Left ventricle myocardium inferior (tissue), 1 donor: ENCODE measurements at regions not wholly inside any gene's neighbourhood (a gene's known extent, or its start where the extent isn't known, plus 50 kb on each side); places are given as distances from the start of the nearest gene placed in this dataset.

Experiments
- DNase-seq: peaks from one replicate; pipeline ENCODE4 v3.0.0-alpha.2; 2020
- H3K27ac ChIP-seq: fragments of 200-600 bp; replicated peaks from 2 replicates; pipeline ENCODE4 v1.8.0; 2021
- H3K27me3 ChIP-seq: fragments of 200-600 bp; 2 replicates; pipeline ENCODE4 v1.8.0; 2021; ENCODE audit warnings: low read depth
- H3K36me3 ChIP-seq: fragments of 200-600 bp; 2 replicates; pipeline ENCODE4 v1.8.0; 2021
- H3K4me1 ChIP-seq: fragments of 200-600 bp; 2 replicates; pipeline ENCODE4 v1.8.0; 2021
- H3K4me3 ChIP-seq: fragments of 200-600 bp; 2 replicates; pipeline ENCODE4 v1.8.0; 2021; ENCODE audit warnings: mild to moderate bottlenecking, moderate library complexity
- H3K9me3 ChIP-seq: fragments of 200-600 bp; replicated peaks from 2 replicates; pipeline ENCODE4 v1.8.0; 2021
- CTCF ChIP-seq: fragments of 200-600 bp; IDR thresholded peaks from 2 replicates; pipeline ENCODE4 v1.8.0; 2021; ENCODE audit warnings: antibody characterized with exemption, mild to moderate bottlenecking, borderline replicate concordance
- intact Hi-C: fragments of 100-400 bp; cut with micrococcal nuclease; formaldehyde crosslinking; loops from one replicate; pipeline ENCODE4 v1.11.0; 2022
- donor health status: DM: no; HTN: yes; CAD: no; lungs with severe emphysema.

DNA sequence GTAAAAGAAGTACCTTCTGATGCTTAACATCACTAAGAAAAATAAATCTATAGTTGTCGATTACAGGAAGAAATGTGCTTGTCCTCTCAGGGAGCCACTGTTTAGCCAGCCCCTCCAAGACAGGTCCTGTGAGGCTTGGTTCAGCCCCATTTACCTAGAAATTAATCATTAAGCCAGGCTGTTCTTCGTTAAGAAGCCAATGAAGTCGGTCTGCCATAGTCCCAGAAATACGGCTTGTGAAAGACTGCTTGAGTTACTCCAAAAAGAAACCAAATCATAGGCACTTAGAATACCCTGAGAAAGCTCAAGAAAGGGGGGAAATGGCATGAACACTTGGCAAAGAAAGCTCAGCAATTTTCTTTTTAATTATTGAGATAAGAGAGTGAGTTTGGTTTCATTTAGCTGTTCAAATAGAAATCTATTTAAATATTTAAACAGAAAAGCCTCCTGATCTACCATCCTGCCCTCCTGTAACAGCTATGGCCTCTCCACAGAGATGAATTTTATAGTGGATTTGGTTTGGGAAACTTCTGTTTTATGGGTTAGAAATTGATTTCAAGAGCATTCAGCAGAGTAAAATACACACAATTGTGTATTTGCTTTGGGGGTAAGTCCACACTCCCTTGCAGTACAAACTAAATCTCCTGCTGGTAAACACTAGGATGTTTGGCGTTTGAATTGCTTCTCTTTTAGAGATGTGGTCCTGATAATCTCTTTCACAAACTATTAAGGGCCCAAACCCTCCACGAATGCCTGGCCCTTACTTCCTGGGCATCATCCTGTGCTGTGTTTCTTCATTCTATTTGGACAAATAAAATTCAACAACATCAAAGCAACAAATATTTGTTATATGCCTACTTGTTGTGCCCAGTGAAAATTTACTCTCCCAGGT lies 234.4 kb downstream of the SEC23A start:
- peaks cover 3% of the 10 kb centered on the region for H3K9me3 ChIP-seq
- DNase-seq, result no peak
- H3K27ac ChIP-seq, result no peak overlapping the region
- no peaks in the 10 kb centered on the region for H3K36me3 ChIP-seq
- intact Hi-C loops, result loop anchor here (10.0 kb wide), 1 partner anchor 144 kb away; no protein-coding TSS in a partner anchor
- no peaks in the 10 kb centered on the region for H3K27me3 ChIP-seq
- peaks cover 18% of the 10 kb centered on the region for H3K4me1 ChIP-seq
- H3K4me3 ChIP-seq, result no peak overlapping the region
- TF ChIP-seq CTCF, result no peak

GRCh38 chr14:38867561-38868150 lies 235.4 kb downstream of the SEC23A start:
- Histone ChIP-seq H3K36me3 (no peaks in the 10 kb centered on the region), H3K4me3 (no peak overlapping the region), H3K9me3 (peaks cover 13% of the 10 kb centered on the region), H3K27me3 (no peaks in the 10 kb centered on the region), H3K27ac (no peak overlapping the region), H3K4me1 (peaks cover 18% of the 10 kb centered on the region)
- DNase-seq, result peak; percentile 41
- TF ChIP-seq CTCF, result peak; percentile 83
- intact Hi-C loops, result loop anchor here (10.0 kb wide), 1 partner anchor 143 kb away; no protein-coding TSS in a partner anchor

GRCh38 chr14:38866461-38866860 lies 236.6 kb downstream of the SEC23A start:
- H3K36me3 ChIP-seq, result no peaks in the 10 kb centered on the region
- H3K27me3 ChIP-seq, result no peaks in the 10 kb centered on the region
- H3K4me3 ChIP-seq, result no peak overlapping the region
- peaks cover 18% of the 10 kb centered on the region for H3K4me1 ChIP-seq
- H3K9me3 ChIP-seq, result peaks cover 17% of the 10 kb centered on the region
- DNase-seq, result no peak
- H3K27ac ChIP-seq, result no peak overlapping the region
- no peak for TF ChIP-seq CTCF
- intact Hi-C loops, result loop anchor here (10.0 kb wide), 1 partner anchor 142 kb away; no protein-coding TSS in a partner anchor

DNA sequence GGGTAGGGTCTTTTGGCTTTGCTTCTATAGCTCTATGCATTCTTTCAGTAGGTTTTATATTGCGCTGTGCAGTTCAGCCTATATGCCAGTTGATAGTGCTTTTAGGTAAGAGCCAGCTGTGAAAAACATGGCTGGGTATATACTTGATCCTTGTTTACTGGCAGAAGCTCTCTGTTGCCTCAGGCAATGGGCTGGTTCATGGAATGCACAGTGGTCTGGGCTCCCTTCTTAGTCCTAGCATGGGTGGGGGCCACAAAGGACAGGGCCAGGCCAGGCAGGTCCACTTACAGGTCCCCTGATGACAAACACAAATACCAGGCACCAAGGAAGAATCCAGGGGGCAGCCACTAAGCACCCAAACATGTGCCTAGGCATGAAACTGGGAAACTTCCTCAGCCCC lies 240.7 kb downstream of the SEC23A start:
- peaks cover 23% of the 10 kb centered on the region for H3K9me3 ChIP-seq
- intact Hi-C loops, result loop anchor here (10.0 kb wide), 1 partner anchor 138 kb away; no protein-coding TSS in a partner anchor
- no peak for TF ChIP-seq CTCF
- H3K4me1 ChIP-seq, result peaks cover 14% of the 10 kb centered on the region
- H3K27me3 ChIP-seq, result no peaks in the 10 kb centered on the region
- no peaks in the 10 kb centered on the region for H3K36me3 ChIP-seq
- H3K4me3 ChIP-seq, result no peak overlapping the region
- no peak for DNase-seq
- H3K27ac ChIP-seq, result no peak overlapping the region

DNA sequence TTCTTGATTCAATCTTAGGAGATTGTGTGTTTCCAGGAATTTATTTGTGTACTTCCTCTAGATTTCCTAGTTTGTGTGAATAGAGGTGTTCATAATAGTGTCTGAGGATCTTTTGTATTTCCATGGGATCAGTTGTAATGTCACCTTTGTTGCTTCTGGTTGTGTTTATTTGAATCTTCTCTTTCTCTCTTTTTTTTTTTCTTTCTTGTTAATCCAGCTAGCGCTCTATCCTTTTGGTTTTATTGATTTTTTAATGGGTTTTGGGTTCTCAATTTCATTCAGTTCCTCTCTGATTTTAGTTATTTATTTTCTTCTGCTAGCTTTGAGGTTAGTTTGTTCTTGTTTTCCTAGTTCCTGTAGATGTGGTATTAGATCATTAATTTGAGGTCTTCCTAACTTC lies 242.5 kb downstream of the SEC23A start:
- H3K27me3 ChIP-seq, result no peaks in the 10 kb centered on the region
- intact Hi-C loops, result loop anchor here (10.0 kb wide), 1 partner anchor 136 kb away; no protein-coding TSS in a partner anchor
- no peak overlapping the region for H3K27ac ChIP-seq
- H3K36me3 ChIP-seq, result no peaks in the 10 kb centered on the region
- DNase-seq, result no peak
- H3K4me1 ChIP-seq, result no peaks in the 10 kb centered on the region
- H3K4me3 ChIP-seq, result no peak overlapping the region
- peaks cover 23% of the 10 kb centered on the region for H3K9me3 ChIP-seq
- no peak for TF ChIP-seq CTCF
